ENCODE measurements at regions not wholly inside any gene's neighbourhood (a gene's known extent, or its start where the extent isn't known, plus 50 kb on each side); places are given as distances from the start of the nearest gene placed in this dataset.
"Not testable (repeated sequence)": the region's sequence is repeated elsewhere in the genome, so short reads cannot be mapped to it uniquely, and the experiment has no call there.

DNA sequence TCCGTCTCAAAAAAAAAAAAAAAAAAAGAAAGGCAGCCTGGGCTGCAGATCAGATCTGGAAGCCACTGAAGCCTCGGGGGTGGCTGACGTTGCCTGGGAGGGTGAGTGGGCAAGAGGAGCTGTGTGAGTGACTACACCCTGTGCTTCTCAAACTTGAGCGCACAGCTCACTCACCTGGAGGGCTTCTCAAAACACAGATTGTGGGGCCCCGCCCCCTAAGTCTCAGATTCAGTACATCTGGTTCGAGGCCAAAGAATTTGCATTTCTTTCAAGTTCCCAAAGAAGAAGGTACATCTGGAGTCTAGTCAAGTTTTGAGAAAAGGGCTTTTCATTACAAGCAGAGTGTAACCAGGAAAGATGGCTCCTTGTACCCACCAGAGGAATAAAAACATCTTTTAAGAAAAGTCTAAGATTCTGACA is 97.7 kb upstream of the CAB39 start:
- CTCF ChIA-PET = interaction anchor here (0.6 to 2.1 kb wide), 4 partner anchors 184 to 548 kb away, joined by 3 to 10 read pairs (median 4); no protein-coding TSS in a partner anchor

GRCh38 chr2:230617256-230617706 is 95.4 kb upstream of the CAB39 start:
- H3K36me3 Mint-ChIP-seq = not testable (repeated sequence)

More for the DNA sequence above, 97.7 kb upstream of the CAB39 start:
- no peak overlapping the region for H3K4me3 Mint-ChIP-seq
- H3K4me1 Mint-ChIP-seq = 0 out of 2 replicates have a peak, but pooled peaks cover 5% of the 10 kb centered on the region
- H3K36me3 Mint-ChIP-seq = no peaks in the 10 kb centered on the region
- no peaks in the 10 kb centered on the region for H3K9me3 Mint-ChIP-seq
- POLR2A ChIA-PET = no interaction called here
- no peak for DNase-seq (ENCODE audit: low spot score)
- no peak for ATAC-seq
- H3K27me3 Mint-ChIP-seq (ENCODE audit: low read depth) = no peaks in the 10 kb centered on the region
- no peak overlapping the region for H3K27ac Mint-ChIP-seq
- TF ChIP-seq NR2C2 (CRISPR knock-in tag; IDR thresholded peaks at IDR 0.05) (no peak), HMGA2 (CRISPR knock-in tag; IDR thresholded peaks at IDR 0.05) (no peak), MXD4 (CRISPR knock-in tag; IDR thresholded peaks at IDR 0.05; ENCODE audit: borderline replicate concordance) (no peak), SMAD3 (CRISPR knock-in tag; IDR thresholded peaks at IDR 0.05; ENCODE audit: borderline replicate concordance) (no peak), EMX1 (CRISPR knock-in tag; IDR thresholded peaks at IDR 0.05) (no peak), GRHL2 (CRISPR knock-in tag; IDR thresholded peaks at IDR 0.05; ENCODE audit: insufficient replicate concordance, severe bottlenecking) (no peak), ZNF138 (CRISPR knock-in tag; conservative IDR thresholded peaks at IDR 0.05) (no peak), E2F4 (CRISPR knock-in tag; IDR thresholded peaks at IDR 0.05; ENCODE audit: borderline replicate concordance, low read depth) (no peak), JAZF1 (CRISPR knock-in tag; IDR thresholded peaks at IDR 0.05) (no peak), ERG (CRISPR knock-in tag; IDR thresholded peaks at IDR 0.05) (no peak), ETV6 (CRISPR knock-in tag; IDR thresholded peaks at IDR 0.05) (no peak), CREM (CRISPR knock-in tag; IDR thresholded peaks at IDR 0.05) (no peak), CTCF (IDR thresholded peaks at IDR 0.05) (no peak), GABPB1 (CRISPR knock-in tag; IDR thresholded peaks at IDR 0.05) (no peak), NFE2L1 (CRISPR knock-in tag; IDR thresholded peaks at IDR 0.05) (no peak), SP1 (CRISPR knock-in tag; conservative IDR thresholded peaks at IDR 0.05) (no peak)
- TF ChIP-seq, protein P1, sequence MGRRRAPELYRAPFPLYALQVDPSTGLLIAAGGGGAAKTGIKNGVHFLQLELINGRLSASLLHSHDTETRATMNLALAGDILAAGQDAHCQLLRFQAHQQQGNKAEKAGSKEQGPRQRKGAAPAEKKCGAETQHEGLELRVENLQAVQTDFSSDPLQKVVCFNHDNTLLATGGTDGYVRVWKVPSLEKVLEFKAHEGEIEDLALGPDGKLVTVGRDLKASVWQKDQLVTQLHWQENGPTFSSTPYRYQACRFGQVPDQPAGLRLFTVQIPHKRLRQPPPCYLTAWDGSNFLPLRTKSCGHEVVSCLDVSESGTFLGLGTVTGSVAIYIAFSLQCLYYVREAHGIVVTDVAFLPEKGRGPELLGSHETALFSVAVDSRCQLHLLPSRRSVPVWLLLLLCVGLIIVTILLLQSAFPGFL (CRISPR knock-in tag; IDR thresholded peaks at IDR 0.05; ENCODE audit: borderline replicate concordance) = no peak
- TF ChIP-seq, protein P2, sequence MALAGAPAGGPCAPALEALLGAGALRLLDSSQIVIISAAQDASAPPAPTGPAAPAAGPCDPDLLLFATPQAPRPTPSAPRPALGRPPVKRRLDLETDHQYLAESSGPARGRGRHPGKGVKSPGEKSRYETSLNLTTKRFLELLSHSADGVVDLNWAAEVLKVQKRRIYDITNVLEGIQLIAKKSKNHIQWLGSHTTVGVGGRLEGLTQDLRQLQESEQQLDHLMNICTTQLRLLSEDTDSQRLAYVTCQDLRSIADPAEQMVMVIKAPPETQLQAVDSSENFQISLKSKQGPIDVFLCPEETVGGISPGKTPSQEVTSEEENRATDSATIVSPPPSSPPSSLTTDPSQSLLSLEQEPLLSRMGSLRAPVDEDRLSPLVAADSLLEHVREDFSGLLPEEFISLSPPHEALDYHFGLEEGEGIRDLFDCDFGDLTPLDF (CRISPR knock-in tag; IDR thresholded peaks at IDR 0.05) = no peak

More at GRCh38 chr2:230617256-230617706, 95.4 kb upstream of the CAB39 start:
- not testable (repeated sequence) for H3K27ac Mint-ChIP-seq; ATAC-seq; H3K4me1 Mint-ChIP-seq; H3K4me3 Mint-ChIP-seq; DNase-seq (ENCODE audit: low spot score); H3K27me3 Mint-ChIP-seq (ENCODE audit: low read depth)
- ChIA-PET POLR2A (interaction anchor here (0.6 kb wide), 1 partner anchor 107 kb away, joined by 3 read pairs; no protein-coding TSS in a partner anchor), CTCF (interaction anchor here (0.7 to 1.6 kb wide), 3 partner anchors 15 to 549 kb away, joined by 3 to 4 read pairs (median 3); no protein-coding TSS in a partner anchor)
- peaks cover 13% of the 10 kb centered on the region for H3K9me3 Mint-ChIP-seq
